Left colon (tissue), 2 donors: ENCODE measurements at regions not wholly inside any gene's neighbourhood (a gene's known extent, or its start where the extent isn't known, plus 50 kb on each side); places are given as distances from the start of the nearest gene placed in this dataset.
"Not testable (repeated sequence)": the region's sequence is repeated elsewhere in the genome, so short reads cannot be mapped to it uniquely, and the experiment has no call there.

Source experiments
- ATAC-seq: fragments of 200-7000 bp; cut with Tn5 transposase; one replicate; pipeline ENCODE4 v1.9.1; 2020; ENCODE audit warnings: mild to moderate bottlenecking, moderate library complexity
- DNase-seq, 2 donors: peaks; one replicate each; pipeline ENCODE4 v3.0.0-alpha.2; 2020
- intact Hi-C, 2 donors: fragments of 100-400 bp; cut with DNase I in 1 of 2; cut with micrococcal nuclease in 1 of 2; formaldehyde crosslinking; loops; one replicate each; pipeline versions ENCODE4 v1.11.2 to v1.14.0; 2022; cut with DNase I, micrococcal nuclease
- donor health status: DM: no; HTN: no; CAD: no.
- donor health status: DM: yes; HTN: yes; CAD: no.

DNA sequence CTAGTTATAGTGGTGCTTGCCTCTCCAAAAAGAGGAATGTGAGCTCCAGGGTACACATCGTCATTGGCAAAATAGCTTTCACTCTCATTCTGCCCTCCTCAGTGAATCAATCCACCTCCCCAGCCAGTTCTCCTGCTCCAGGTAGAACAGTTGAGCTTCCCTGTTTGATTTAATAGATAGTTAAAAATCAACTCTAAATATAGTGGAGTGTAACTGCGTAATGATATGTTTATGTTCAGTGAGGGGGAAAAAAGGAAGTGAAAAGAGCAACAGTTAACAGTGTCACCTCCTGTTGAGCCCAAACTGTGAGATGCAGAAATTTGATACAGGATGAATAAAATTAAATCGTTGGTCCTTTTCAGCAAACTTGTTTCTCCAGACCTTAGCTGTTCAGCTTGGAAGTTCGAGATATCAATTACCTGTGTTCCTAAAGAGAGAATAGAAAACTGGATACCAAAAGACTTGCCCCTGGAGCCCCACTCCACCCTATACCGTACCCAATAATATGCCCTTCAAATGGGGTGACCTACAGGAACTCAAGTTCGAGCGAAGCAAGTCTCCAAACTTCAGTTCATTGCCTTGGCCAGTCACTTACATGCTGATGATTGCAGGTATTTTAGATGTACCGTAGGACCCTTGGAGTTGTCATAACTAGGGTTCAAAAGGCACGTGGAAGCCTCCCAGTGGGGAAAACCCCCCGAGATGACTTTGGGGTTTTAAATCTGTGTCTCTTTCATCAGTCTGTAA lies 708.4 kb downstream of the RNF144A start:
- intact Hi-C loops = no loop called here
- DNase-seq = no peak
- no peak for ATAC-seq

DNA sequence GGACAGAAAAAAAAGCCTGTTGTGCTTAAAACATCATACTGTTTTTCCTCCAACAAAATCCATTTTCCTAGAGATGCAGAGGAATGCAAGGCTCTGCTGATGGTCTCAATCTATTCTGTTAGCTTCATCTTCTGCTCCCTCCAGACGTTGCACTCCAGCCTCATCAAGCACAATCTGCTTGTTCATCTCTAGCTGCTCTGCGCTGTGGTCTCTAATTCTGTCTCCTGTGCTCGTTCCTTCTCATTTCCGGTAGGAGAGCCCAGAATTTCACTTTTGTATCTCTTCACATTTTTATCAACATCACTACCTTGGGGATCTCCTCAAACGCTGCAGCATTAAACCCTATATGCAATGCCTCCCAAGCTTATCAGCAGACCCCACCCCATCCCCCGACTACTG lies 708.9 kb downstream of the RNF144A start:
- DNase-seq = no peak
- intact Hi-C loops = no loop called here
- ATAC-seq = no peak

DNA sequence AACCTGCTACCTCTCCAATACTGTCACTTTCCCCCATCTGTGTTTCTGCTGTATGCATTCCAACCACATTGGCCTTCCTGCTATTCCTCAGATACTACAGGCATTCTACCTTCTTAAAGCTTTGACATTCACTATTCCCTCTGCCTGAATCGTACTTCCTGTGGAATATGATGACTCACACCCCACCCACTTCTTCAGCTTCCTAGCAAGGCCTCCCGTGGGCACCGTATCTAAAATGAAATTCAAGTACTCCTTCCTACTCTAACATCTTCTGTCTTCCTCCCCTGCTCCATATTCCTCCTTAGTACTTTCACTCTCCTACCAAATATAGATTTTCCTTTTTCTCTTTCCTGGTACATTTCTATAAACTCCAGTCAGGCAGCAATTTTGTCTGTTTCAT lies 710.4 kb downstream of the RNF144A start:
- ATAC-seq = no peak
- no peak for DNase-seq
- intact Hi-C loops = no loop called here

DNA sequence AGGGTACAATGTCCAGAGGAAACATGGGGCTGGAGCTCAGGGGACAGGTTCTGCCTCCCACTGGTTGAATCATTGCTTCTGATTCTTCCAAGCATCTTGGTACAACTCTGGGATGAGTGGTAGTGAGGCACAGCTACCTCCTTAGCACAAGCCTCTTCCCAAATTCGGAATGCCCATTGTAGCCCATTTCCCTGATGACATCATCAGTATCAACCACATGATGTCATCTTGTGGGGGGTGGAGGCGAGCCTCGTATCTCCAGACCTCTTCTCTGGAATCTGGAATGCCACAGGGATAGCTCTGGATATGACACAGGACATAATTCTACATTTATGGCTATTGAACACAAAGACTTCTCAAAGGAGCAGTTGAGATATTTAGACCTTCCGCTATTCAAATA lies 715.2 kb downstream of the RNF144A start:
- intact Hi-C loops = no loop called here
- DNase-seq (no peak), ATAC-seq (no peak)

DNA sequence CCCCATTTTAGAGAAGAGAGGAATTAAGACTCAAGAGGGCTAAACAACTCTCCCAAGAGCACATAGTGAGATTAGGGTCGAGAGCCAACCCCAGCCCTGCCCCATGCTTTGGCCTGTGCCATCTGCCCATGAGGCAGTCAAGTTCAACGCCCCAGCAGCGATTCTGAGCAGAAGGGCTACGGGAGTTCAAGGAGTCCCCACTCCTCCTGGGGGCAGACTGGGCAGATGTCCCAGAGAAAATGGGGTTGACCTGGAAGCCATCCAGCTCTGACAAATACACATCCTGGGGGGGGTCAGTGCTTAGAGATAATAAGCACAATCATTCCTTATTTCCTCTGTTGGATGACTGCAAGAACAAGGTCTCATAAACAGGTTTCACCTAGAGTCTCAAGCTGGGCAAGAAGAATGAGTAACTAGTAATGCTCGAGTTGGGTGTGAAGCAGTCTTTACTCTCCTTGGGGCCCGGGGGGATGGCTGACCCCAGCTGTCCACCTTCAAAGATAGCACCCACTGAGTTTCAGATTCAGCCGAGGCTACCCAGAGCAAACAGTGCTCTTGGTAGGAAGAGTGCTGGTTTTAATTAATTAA lies 716.4 kb downstream of the RNF144A start:
- no peak for DNase-seq
- intact Hi-C loops = no loop called here
- ATAC-seq = no peak

DNA sequence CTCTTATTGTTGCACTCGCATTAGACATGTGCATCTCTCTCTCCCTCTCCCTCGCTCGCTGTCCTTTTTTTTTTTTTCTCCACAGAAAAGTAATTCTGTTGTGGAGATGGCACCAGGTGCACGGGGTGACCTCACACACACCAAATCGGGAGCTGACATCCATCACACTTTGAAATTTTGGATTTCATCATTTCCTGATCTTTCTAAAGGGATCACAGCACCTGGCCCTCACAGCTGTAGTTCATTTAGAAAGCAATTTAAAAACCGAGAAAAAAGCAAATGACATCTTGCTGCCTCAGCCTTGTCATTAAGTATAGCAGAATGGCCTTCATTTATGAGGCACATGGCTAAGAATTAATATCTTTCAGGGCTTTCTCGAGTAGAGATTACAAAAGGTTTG lies 717.2 kb downstream of the RNF144A start:
- DNase-seq (no peak), ATAC-seq (no peak)
- intact Hi-C loops = no loop called here

DNA sequence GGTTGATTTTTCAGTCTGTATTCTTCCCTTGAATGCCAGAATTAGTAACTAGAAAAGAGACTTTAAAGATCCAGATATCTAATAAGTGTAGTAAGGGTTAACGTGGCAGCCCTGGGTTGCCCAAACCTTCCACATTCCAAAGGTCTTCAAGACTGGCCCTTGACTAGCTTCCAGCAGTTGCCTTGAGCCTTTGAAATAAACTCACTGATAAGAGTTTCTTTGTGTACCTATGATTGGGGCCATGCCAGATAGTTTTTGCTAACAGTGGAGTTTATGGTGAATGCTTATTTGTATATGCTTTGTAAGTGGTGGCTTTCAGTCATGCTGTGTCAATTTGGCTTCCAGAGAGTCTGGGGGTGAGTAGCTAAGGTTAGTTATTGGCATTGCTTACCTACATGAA lies 722.3 kb downstream of the RNF144A start:
- intact Hi-C loops = no loop called here
- ATAC-seq = peak; percentile 85
- DNase-seq = no peak

DNA sequence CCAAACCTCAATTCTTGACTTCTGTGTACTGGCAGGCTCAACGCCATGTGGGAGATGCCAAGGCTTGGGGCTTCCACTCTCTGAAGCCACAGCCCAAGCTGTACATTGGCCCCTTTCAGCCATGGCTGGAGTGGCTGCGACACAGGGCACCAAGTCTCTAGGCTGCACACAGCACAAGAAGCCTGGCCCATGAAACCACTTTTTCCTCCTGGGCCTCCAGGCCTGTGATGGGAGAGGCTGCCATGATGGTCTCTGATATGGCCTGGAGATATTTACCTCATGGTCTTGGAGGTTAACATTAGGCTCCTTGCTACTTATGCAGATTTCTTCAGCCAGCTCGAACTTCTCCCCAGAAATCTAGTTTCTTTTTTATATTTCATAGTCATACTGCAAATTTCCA lies 724.1 kb downstream of the RNF144A start:
- intact Hi-C loops, DNase-seq, ATAC-seq: not testable (repeated sequence)

DNA sequence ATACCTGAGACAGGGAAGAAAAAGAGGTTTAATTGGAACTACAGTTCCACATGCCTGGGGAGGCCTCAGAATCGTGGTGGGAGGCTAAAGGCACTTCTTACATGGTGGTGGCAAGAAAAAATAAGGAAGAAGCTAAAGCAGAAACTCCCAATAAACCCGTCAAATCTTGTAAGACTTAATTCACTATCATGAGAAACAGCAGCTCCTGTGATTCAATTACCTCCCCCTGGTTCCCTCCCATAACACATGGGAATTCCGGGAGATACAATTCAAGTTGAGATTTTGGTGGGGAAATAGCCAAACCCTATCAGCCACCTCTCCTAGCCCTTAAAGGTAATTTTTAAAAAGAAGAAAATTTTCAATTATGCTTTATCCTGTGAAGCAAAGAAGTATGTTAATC lies 728.8 kb downstream of the RNF144A start:
- ATAC-seq (no peak), DNase-seq (no peak)
- intact Hi-C loops = no loop called here

DNA sequence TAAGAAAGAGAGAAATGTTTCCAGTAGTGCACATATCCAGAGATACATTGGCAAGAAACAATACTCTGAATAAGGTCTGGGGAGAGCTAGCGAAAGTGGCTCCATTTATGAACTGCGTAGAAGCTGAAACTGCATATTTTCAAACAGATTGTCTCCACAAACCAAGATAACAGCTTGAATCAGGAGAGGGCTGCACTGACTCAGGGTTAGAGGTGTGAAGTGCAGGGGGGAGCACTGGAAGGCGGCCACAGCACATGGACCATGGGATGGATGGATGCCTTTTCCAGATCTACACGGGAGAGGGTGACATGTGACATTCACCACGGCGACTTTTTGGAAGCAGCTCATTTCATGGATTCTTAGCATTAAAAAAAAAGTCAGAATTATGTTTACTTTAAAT lies 729.4 kb downstream of the RNF144A start:
- DNase-seq (no peak), ATAC-seq (no peak)
- intact Hi-C loops = no loop called here

DNA sequence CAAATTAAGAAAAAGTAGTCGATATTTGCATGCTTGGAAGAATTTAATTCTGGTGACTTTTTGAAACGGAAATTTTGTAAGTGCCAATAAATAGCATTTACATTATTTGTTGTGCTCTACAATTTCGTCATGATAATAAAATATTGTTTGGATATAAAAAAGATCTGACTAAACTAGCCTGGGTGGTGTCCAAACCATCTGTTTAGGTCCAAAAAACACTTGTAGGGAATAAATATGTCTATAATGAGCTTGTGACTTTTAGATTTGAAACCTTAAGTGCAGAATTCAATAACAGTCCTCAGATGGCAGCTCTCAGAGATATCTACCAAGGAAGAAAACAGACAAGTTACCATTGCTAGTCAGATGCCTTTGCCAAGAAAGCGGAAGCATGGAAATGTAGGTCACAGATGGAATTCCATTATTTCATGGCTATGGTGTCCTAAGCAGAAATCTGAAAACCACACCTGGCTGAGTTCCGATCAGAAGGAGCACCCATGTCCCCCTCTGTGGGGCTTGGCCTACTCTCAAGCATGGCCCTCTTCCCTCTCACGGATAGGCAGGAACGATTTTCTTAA lies 731.1 kb downstream of the RNF144A start:
- ATAC-seq = no peak
- intact Hi-C loops = no loop called here
- DNase-seq = no peak

DNA sequence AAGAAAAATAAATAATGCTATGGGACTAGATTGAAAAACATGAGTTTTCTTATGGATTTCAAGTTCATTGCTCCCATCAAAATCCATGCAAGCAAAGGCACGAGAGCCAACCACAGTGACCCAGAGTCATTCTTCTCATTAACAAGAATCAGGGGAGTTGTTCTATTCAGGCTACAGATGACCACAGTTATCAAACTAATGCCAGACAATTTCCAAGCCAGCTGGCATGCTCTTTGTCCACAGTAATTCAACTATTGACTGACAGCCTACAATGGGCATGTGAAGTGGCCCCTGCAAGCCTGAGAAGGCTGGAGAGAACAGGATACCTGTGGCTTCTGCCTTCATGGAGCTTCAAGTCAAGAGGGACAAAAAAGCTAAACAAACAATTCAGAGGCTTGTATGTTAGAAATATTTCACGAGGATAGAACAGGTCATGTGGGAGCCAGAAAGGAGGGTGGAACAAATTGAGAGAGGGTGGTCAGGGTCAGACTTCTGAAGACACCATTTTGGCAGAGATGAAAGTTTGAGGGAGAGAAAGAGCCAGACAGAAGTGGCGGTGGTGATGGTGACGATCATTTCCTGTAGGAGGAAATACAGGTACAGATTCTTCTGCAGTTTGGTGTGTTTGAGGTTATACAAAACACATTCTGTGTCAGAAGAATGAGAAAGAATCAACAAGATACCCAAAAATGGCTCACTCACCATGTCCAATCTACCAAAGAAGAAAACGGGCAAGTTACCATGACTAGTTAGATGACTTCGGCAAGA lies 732.4 kb downstream of the RNF144A start:
- DNase-seq = no peak
- no peak for ATAC-seq
- intact Hi-C loops = no loop called here

DNA sequence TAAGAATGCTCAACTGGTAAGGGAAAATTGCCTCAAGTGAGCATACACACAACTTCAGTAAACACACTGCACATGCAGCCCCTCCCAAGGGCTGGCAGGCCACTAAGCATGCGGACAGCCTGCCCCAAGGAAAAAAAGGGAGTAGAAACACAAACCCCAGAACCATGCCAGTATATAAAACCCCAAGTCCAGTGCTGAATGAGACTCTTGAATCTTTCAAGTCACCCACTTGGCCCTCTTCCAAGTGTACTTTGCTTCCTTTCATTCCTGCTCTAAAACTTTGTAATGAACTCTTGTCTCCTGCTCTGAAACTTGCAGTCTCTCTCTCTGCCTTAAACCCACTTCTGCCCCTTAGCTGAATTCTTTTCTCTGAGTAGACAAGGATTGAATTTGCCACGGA lies 736.4 kb downstream of the RNF144A start:
- intact Hi-C loops = no loop called here
- ATAC-seq (no peak), DNase-seq (no peak)

DNA sequence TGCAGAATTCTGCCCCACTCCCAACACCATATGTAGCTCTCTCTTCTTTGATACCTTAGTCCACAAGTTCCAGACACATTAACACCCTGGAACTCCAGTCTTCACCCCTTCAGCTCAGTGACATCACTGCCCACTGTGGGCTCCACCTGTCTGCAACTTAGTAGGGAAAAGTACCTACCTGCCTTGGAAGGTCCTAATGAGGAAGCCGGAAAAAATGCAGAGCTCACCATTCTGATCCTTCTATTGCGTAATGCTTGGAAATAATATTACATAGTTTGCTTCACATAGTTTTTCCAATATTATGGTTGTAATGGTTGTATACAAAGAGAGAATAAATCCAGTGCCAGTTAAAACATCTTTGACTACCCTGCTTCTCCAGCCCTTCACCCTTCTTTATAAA lies 738.4 kb downstream of the RNF144A start:
- intact Hi-C loops = no loop called here
- ATAC-seq (no peak), DNase-seq (no peak)

DNA sequence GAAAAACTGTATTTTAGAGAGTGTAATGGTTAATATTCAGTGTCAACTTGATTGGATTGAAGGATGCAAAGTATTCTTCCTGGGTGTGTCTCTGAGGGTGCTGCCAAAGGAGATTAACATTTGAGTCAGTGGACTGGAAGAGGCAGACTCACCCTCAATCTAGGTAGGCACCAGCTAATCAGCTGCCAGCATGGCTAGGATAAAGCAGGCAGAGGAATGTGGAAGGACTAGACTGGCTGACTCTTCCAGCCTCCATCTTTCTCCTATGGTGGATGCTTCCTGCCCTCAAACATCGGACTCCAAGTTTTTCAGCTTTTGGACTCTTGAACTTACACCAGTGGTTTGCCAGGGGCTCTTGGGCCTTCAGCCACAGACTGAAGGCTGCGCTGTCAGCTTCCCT lies 740.3 kb downstream of the RNF144A start:
- DNase-seq, intact Hi-C loops, ATAC-seq: not testable (repeated sequence)

DNA sequence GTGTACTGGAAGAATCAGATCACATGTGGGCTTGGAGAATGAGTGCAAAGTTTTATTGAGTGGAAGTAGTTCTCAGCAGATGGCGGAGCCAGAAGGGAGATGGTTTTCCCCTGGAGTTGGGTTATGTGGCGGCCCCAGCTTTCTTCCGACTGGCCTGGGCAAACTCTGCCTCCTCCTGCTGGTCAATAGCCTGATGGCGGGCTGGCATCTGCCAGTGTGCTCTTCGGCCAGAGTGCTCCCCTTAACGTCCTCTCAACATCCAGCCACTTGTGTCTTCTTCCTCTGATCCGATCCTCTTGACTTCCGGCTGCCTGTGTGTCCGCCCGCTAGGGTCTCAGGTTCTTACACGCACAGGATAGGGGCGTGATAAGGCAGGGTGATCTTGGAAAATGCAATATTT lies 741.3 kb downstream of the RNF144A start:
- no peak for ATAC-seq
- intact Hi-C loops = no loop called here
- DNase-seq = no peak

DNA sequence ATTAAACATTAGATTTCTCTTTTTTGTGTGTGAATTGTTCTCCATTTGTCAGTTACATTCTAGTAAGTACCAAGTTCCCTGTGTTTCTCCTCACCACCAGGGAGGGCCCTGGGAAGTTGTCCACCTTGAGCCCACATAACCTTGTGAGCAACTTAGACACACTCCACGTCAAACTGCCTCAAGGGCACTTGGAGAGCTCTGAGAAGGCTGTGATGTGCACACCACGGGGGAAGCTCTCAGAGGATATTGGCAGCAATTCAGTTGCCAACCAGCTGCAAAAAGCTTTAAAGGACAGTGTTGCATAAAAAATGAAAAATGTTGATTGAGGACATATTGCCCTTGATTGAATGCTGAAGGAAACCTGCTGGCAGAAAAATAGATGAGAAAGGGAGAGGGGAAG lies 743.6 kb downstream of the RNF144A start:
- no peak for ATAC-seq
- DNase-seq = no peak
- intact Hi-C loops = no loop called here

DNA sequence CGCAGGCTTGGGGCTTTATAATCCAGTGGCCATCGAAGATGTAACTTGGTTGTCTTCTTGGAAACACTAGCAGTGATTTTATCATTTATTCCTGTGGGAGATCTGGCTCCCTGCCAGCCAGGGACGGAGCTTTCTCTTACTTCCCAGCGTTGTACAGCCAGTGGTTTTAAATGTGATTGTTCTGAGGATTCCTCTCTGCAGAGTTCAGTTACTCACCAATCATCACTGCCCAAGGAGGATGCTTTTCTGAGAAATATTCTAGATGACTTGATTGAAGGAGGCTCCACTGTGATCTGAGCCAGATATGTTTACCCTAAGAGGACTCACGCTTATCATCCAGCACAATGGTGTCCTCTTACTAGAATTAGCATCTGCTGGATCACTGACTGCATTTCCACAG lies 744.3 kb downstream of the RNF144A start:
- DNase-seq (no peak), ATAC-seq (no peak)
- intact Hi-C loops = no loop called here

DNA sequence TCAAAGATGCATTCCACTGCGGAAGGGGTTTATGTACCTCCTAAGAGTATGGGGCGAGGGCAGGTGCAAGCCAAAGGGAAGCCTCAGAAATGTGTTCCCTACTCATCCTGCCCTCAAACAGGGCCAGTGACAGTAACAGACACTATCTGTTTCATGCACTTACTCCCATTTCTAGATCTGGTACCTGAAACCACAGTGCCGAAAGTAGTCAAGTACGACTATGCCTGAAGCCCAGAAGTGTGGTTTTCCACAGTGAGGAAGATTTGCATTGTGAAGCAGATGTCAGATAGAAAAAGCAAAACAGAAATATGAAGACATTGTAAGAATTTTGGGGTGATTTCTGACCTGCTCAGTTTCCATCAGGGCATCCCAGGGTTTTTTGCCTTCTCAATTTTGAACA lies 748.7 kb downstream of the RNF144A start:
- ATAC-seq (no peak), DNase-seq (no peak)
- intact Hi-C loops = no loop called here
